AG09309 (cell line): ENCODE measurements at regions not wholly inside any gene's neighbourhood (a gene's known extent, or its start where the extent isn't known, plus 50 kb on each side); places are given as distances from the start of the nearest gene placed in this dataset.

Source experiments
- DNase-seq: peaks from one replicate; pipeline ENCODE4 v3.0.0-alpha.2; 2010; ENCODE audit warnings: low read depth
- H3K4me3 ChIP-seq: 2 replicates; pipeline ENCODE4 v1.5.1; 2011; ENCODE audit warnings: mild to moderate bottlenecking, low read depth, low read length, moderate library complexity; ENCODE audit not compliant: control insufficient read depth
- TF ChIP-seq, protein P1 (sequence below): IDR thresholded peaks from 2 replicates; pipeline ENCODE4 v1.5.1; 2011; ENCODE audit warnings: mild to moderate bottlenecking, low read depth, low read length, inconsistent platforms; ENCODE audit not compliant: insufficient read depth, control insufficient read depth; ENCODE audit errors: missing control alignments

DNA sequence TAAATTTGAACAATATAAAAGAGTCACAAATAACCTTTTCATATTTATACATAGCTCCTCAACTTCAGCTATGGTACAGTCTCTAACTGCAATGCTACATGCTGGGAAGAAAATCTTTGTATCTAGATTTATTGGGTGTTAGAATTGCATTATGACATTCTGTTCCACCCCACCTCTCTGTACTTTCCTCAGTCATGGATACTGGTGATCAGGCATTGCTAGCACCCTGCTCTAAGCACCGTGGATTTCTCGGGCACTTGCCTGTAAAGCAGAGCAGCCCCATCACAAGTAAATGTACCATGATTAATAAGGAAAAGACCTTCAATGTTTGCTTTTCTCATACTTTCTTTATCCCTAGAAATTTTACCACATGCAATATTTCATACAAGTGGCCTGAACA, 1028.9 kb upstream of the INTU start:
- TF ChIP-seq, protein P1, sequence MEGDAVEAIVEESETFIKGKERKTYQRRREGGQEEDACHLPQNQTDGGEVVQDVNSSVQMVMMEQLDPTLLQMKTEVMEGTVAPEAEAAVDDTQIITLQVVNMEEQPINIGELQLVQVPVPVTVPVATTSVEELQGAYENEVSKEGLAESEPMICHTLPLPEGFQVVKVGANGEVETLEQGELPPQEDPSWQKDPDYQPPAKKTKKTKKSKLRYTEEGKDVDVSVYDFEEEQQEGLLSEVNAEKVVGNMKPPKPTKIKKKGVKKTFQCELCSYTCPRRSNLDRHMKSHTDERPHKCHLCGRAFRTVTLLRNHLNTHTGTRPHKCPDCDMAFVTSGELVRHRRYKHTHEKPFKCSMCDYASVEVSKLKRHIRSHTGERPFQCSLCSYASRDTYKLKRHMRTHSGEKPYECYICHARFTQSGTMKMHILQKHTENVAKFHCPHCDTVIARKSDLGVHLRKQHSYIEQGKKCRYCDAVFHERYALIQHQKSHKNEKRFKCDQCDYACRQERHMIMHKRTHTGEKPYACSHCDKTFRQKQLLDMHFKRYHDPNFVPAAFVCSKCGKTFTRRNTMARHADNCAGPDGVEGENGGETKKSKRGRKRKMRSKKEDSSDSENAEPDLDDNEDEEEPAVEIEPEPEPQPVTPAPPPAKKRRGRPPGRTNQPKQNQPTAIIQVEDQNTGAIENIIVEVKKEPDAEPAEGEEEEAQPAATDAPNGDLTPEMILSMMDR = no peak
- no peak for DNase-seq
- no peak overlapping the region for H3K4me3 ChIP-seq

DNA sequence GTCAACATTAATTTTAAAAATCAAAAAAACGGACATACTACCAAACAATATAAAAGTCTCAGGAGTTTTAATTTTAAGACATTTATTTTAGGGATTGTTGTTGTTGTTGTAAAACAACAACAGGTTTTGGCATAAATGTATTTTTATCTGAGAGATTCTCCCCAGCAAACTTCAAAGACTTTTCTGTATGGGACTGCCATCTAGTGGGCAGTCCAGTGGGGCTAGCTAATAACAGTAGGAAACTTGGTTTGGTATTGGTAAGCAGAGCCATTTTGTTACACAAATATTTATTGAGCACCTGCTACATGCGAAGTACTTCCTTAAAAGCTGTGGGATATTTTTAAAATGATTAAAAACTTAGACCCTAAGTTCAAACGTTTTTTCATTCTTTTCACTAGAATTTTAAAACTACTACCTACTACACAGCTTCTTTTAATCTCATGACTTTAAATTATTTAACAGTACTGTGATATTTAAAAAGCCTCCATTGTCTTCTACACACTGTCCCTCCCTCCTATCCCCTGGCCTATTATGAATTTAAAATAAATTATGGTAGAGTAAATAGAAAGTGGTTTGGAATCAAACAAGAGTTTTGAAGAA, 1028.4 kb upstream of the INTU start:
- TF ChIP-seq, protein P1 = peak; percentile 83
- DNase-seq = no peak
- H3K4me3 ChIP-seq = no peak overlapping the region

DNA sequence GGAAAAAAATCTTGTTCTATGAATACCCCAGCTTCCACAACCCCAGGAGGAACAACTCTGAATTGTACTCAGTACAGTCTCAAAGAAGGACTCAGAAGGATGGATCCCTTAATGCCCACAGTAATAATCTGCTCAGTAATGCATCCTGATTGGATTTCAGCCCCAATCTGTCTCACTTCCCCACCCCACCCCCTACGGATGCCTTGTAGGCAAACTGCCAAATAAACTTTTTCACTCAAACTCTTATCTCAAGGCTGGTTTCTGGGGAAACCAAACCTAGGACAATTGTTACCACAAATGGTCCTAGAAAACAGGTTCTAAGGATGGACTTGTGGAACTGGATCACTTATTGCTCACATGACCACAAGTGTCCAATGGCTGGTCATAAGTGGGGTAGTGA, 1021.8 kb upstream of the INTU start:
- TF ChIP-seq, protein P1 = no peak
- no peak overlapping the region for H3K4me3 ChIP-seq
- no peak for DNase-seq

DNA sequence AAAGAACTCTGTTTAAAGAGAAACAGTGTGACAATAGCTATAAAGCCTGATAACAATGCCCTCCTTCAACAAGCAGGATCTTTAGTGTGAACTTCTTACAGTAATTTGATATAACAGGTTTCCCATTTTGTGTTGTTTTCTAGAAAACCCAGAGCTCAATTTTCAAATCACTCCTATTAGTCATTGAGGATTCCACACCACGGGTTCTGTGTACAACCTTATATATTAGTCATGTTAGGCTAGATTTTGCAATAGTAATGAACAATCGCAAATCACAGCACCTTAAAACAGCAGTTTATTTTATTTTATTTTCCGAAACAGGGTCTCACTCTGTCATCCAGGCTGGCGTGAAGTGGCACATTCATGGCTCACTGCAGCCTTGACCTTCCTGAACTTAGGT, 1020.9 kb upstream of the INTU start:
- TF ChIP-seq, protein P1 = no peak
- DNase-seq = peak; percentile 28
- no peak overlapping the region for H3K4me3 ChIP-seq

DNA sequence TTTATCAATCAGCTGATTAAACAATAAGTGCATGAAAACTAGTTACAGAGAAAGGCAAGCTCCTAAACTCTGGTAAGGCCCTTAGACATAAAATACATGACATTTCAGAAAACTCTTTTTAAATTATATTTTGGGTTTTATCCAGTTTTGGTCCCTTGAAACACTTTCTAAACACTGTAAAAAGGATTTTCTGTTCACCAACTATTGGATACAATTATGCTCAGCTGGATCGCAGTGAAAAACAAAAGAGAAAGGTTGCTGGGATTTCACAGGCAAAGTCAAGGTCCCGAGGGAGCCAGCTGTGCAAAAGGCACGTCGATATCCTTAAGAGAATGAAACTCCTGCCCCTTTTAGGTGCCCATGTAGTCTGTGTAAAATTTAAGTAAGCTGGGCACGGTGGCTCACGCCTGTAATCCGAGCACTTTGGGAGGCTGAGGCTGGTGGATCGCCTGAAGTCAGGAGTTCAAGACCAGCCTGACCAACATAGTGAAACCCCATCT, 1018.4 kb upstream of the INTU start:
- no peak for DNase-seq
- H3K4me3 ChIP-seq = no peak overlapping the region
- TF ChIP-seq, protein P1 = no peak

DNA sequence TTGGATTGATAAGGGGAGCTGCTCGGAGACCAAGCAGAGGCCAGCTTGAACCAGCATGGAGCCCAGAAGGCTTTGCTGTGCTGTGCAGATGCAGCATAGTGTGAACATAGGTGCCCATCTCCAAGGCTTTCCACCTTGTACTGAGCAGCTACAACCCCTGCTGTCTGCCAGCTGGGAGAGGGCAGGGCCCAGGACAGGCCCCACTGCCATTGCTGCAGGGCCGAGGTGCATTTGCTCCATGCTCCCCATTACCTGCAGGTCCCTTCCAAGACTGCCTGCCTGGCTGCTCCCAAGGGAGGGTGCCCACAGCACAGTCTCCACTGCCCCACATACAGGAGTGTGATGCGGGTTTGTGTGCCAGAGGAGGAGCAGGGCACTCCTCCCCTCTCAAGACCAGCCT, 1016.0 kb upstream of the INTU start:
- TF ChIP-seq, protein P1 = no peak

More for the DNA sequence above, 1016.0 kb upstream of the INTU start:
- no peak overlapping the region for H3K4me3 ChIP-seq
- no peak for DNase-seq
